Activated CD4-positive, alpha-beta T cell treated with anti-CD3 and anti-CD28 coated beads, Interleukin-10, Interleukin-2, amounts not matched to agents 100 ng/mL and 50 ng/mL, durations not matched to agents 16 hours and 8 hours (primary cell): ENCODE measurements at regions not wholly inside any gene's neighbourhood (a gene's known extent, or its start where the extent isn't known, plus 50 kb on each side); places are given as distances from the start of the nearest gene placed in this dataset.

Experiments
- DNase-seq: peaks from one replicate; pipeline ENCODE4 v3.0.0-alpha.2; 2020

DNA sequence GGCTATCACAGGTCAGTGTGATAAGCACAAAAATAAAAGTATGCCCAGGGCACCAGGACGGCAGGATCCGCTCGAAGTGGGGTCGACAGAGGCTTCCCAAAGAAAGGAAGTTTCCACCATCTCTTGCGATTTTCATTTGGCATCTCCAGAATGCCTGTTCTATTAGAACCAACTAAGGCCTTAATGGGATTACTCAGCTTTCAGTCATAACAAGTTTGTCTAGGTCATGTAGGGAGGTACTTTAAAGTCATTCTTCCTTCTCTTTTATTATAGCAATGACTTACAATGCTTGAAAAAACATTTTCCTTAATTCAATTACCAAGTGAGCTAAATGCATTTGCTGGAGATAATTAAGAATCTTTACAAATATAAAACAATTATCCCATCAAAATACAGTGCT is 83.6 kb upstream of the DIO3 start:
- DNase-seq = no peak

DNA sequence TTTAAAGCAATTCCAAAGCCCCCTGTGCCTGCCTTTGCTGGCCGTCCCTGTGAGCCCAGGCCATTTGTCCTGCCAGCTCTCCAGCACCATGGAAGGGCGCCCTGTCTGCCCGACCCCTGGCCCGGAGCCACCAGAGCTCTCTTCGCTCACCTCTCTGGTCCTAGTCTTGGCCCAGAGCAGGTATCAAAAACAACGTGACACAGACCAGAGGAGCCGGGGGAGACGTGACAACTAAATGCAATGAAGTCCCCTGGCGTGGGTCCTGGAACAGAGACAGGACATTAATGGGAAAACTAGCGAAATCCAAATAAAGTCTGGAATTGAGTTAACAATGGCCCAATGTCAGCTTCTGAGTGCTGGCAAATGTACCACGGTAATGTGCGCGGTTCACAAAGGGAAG is 83.2 kb upstream of the DIO3 start:
- DNase-seq = no peak

DNA sequence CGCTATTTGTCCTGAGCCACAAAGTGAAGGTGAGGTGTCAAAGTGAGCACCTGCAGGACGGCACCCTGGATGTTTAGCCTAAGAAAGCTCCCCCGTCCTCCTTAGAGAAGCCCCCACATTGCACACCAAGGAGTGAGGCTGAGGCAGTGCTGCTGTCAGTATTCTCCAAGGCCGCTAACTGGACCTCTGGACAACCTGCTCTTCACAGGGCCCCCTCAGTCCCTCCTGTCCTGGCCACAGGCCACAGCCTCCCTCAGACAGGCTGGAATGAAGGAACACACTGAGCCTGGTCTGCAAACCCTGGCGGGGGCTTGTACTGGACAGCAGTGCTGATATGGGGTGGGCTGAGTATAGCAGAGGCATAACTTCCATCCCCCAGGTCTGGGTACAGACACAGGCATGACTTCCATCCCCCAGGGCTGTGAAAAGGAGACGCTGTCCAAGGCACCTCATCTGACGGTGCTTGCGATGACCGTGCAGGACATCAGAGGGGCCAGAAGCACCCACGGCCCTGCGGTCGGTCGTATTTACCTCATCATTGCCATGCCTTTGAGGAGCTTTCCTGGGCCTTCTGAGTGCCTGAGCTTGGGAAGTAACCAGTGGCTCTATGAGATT is 82.4 kb upstream of the DIO3 start:
- DNase-seq = no peak

DNA sequence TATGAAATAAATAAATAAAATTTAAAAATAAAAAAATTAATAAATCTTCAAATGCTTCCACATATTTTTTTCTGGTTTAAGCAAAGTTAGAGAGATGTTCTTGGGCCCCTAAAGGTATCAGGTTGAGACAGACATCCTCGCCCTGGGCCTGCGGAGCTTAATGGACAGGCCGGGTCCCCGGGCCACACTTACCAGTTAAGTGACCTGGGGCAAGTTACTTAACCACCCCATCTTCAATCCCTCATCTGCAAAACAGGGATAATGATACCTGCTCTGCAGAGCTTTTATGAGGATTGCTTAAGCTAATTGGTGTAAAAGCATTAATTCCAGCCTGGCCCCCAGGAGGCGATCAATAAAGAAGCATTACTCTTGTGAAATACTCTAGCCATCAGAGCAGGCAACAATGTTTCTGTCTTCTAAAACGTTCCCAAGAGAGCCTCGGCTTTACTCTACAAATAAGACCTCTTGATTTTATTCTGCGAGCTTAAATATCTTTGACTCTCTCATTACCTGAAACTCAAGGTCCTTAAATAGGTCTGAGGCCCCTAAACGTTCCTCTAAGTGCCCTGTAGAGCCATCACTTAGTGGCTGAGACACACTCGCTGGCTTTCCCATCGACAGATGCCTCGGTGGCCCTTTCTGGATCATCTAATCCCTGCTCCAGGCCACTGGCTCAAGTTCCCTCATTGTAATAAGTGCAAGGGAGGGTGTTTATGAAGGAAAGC is 81.1 kb upstream of the DIO3 start:
- DNase-seq = no peak

DNA sequence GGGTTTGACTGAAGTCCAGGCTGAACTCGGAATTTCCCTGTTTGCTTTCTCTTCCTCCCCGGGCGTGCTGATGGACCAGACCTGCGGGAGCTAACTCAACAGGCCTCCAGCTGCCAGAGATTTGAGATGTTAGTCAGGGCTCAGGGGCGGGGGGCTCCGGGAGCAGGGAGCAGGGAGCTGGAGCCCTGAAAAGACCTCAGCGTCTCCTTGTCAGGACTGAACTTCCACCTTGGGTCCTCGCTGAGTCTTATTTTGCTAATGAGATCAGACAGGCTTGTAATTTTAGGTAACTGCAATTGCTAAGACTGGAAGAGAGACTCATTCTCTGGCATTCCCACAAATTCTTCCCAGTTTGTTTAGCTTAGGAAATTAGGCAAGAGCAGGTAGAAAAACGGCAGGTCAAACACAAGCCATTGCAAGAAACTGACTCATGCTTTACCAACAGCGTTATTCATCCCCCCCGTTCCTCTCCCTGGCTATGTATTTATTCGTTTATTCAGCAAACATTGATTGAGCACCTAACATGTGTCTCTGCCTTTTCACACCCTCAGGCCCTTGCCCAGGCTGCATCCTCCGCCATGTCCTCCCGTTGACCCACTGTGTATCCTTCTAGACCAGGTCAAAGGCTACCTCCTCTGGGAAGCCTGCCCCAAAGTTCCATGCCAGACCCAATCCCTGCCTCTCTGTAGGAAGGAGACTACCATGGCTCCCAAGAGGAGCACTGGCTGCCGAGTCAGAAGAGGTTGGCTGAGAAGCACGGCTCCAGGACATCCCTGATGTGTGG is 80.4 kb upstream of the DIO3 start:
- no peak for DNase-seq

DNA sequence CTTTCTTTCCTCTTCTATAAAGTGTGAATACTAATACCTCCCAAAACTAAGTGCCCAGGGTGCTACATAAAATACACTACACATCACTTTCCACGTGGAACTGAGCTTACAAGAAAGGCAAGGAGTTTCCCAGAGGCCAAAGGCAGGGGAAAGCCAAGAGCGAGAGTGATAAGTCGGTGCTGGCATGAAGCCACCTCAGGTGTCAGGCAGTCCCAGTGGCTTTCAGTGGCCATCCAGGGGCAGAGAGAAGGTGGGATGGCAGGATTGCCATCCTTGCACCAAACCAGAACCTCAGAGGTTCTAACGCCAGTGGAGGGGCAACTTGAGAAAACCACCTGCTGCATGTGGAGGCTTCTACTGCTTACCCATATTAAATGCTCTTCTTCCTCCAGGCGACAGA is 79.7 kb upstream of the DIO3 start:
- no peak for DNase-seq

DNA sequence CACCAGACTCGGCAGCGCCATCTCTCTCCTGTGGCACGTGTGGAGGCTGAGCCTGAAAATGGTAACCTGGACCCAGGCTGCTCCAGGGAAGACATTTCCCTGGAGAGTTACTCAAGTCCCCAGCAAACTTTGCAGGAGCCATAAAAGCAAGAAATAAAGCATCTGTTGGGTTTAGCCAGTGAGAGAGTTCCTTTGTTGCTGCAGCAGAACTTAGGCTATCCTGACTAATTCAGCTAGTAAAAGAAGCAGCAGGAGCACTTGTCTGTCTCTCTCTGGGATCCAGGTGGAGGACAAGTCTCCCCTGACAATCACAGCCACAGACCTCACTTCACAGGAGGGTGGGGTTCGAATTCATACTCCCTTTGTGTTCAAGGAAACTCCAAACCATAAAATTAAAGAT is 79.2 kb upstream of the DIO3 start:
- no peak for DNase-seq

DNA sequence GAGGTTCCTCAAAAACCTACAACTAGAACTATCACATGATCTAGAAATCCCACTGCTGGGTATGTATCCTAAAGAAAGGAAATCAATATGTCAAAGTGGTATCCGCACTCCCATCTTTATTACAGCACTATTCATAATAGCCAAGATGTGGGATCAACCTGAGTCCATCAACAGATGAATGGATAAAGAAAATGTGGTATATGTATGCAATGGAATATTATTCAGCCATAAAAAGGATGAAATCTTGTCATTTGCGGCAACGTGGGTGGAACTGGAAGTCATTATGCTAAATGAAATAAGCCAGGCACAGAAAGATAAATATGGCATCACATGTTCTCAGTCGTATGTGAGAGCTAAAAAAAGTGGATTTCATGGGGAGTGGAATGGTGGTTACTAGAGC is 77.5 kb upstream of the DIO3 start:
- DNase-seq = no peak

DNA sequence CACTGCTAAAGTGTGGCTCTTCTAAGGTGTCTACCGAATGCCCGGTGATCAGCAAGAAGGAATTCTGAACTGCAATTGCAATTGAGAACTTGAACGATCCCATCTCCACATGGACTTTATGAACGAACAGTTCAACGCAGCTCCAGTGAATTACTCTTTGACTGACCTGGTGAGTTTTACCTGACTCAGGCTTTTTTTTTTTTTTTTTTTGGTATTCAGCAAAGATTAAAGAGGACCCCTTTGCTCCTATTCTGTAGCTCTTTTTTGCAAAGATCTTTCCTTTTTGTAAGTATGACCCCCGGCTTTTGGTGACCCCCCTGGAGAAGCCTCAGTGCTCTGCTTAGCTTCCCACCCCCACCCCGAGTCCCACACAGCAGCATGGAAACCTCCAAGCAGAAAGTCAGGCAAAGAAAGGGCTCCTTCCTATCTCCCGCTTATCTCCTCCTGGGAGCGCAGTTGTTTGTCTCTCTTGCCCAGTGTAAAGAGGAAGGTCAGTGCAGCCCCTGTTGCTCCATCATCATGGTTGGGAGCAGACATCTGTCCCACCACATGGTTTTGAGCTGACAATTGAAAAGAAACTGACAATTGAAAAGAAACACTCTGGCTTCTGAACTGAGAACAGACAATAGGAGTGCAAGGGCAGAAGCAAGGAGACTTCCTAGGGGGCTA is 72.1 kb upstream of the DIO3 start:
- DNase-seq = no peak

DNA sequence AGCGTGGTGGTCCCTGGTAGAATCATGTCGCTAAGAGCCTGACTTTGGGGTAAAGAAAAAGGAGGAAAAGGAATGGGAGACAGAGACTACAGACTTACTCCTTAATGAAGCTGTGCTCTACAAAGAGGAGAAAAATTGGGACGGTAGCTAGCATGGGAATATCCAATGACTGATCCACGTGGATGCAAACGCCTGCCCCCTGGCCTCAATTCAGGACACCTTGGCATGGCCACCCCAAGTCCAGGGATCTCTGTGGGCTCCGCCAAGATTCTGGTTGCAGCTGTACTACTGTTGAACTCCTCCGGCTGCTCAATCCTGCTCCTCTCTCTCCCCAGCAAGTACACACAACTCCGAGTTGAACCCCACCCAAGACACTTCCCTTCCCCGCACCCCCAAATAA is 70.5 kb upstream of the DIO3 start:
- DNase-seq = no peak

DNA sequence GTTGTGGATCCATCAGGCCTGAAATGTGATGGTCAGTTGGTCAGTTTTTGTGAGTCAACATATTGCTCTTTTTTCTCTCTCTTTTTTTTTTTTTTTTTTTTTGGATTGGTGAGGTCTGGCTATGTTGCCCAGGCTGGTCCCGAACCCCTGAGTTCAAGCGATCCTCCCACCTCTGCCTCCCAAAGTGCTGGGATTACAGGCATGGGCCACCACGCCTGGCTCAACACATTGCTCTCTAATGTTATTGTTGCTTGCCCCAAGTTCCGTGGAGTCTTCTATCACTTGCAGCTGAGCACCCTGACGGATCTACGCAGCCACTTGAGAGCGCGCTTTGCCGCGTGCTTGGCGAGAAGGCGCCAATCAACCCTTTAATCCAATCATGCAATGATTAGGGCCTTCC is 69.5 kb upstream of the DIO3 start:
- no peak for DNase-seq

DNA sequence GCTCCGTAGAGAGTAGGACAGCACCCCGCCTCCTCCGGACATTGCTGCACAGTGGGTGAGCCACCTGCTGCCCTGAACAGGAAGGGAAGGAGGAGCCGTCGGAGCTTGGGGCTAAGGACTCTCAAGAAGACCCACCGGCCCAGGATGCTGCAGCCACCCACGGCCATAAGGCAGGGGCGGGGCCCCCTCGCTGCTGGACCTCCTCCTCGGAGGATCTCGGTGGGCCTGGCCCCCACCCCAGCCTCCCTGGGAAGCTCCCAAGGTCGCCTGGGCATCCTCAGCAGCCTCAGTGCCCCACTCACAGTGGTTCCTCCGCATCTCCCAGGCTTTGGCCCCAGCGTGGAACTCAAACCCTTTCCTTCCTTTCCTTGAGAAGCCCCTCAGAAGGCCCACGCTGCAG is 68.6 kb upstream of the DIO3 start:
- DNase-seq = no peak

DNA sequence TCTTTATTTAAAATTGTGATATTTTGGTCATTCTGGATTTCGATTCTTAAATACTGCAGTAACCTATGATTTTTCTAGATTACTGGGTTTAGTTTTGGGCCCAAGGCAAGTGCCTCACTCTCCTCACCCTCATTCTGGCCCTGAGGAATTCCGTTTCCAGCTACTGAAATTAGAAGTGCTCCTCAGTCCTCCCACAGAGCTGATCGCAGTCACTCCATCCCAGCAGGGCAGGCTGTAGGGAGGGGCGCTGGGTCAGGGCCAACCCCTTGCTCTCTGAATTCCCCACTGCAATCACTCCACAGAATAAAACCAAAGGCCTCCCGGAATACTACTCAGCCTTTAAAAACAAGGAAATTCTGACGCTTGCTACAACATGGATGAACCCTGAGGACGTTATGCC is 66.5 kb upstream of the DIO3 start:
- no peak for DNase-seq

DNA sequence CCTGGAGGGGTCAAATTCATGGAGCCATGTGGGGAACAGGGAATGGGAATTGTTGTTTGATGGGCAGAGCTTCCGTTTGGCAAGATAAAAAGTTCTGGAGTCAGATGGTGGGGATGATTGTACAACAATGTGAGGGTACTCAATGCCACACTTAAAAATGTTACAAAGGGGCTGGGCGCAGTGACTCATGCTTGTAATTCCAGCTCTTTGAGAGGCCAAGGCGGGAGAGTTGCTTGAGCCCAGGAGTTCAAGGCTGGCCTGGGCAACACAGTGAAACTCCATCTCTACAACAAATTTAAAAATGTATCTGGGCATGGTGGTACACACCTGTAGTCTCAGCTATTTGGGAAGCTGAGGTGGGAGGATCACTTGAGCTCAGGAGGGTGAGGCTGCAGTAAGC is 66.0 kb upstream of the DIO3 start:
- DNase-seq = no peak

DNA sequence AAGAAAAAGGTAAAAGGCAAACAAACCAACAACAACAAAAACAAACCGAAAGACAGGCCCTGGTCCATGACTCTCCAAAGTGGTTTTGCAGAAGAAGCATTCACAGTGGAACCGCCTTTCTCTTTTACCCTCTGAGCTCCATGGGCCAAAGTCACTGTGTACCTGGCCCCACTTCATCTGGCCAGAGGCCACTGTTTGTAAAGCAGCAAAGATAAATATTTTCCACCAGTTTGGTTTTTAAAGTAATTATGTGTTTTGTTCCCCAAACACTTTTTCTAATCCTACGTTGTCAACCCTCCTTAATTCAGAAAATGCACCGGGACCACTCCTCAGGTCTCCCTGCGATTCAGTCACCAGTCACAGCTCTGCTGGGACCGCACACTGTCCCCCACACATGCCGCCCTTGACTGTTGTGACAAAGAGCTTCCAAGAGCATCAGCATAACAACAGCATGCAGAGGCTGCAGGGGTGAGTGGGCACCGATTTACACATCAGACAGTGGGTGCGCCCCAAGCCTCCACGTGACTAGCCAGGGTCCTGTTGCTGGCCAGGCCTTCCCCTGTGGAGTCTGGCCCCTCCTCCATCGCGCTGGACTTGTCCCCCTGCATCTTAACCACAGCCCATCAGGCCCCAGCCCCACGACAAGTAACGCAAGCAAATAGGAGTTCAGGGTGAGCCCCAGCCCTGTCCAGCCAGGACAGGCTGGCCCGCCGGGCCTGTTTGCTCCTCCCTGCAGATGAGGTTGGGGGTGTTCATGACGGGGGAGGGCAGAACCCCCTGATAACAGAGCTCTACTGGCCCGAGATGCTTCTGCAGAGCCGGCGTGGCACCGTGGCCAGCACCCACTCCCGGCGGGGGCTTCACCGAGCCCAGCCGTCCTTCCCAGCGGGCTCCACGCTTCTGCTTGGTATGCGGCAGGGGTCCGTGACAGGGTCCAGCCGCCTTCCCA is 65.2 kb upstream of the DIO3 start:
- no peak for DNase-seq

DNA sequence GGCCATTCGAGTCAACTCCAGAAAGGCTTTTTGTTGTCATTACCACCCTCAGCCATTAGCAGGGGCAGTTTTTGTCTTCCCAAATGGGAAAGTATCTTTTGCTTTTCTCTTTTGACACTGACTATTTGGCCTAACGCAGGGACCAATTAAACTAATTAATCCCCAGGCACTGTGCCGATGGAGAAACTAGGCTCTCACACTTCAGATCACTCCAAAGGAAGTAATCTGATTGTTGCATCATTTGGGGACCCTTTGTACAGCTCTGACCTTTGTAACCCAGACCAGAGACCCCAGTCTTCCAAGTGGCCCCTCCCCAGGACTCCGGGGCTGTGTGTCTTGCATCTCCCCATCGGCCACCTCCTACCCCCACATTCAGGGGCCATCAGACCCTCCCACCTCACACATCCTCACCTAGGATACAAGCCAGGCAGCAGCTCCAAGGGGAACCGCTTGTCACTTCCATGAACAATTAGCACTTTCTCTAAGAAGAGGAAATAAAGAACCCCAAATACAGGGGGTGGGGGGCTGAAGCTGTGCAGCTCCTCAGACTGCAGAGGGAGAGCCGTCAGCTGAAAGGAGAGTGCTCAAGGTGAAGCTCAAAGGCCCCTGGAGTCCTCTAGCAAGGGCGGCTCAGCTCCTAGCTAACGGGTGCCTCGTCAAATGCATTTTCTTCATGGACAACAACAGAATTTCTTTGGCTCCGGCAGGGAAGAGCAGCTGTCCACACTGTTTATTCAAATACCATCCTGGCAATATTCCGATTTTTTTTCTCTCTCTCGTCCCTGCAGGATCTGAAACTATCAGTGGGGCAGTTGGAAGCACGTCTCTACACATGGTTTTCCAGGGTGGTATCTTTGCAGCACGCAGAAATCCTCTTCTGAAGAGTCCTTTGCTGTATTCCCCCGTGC is 64.3 kb upstream of the DIO3 start:
- no peak for DNase-seq

DNA sequence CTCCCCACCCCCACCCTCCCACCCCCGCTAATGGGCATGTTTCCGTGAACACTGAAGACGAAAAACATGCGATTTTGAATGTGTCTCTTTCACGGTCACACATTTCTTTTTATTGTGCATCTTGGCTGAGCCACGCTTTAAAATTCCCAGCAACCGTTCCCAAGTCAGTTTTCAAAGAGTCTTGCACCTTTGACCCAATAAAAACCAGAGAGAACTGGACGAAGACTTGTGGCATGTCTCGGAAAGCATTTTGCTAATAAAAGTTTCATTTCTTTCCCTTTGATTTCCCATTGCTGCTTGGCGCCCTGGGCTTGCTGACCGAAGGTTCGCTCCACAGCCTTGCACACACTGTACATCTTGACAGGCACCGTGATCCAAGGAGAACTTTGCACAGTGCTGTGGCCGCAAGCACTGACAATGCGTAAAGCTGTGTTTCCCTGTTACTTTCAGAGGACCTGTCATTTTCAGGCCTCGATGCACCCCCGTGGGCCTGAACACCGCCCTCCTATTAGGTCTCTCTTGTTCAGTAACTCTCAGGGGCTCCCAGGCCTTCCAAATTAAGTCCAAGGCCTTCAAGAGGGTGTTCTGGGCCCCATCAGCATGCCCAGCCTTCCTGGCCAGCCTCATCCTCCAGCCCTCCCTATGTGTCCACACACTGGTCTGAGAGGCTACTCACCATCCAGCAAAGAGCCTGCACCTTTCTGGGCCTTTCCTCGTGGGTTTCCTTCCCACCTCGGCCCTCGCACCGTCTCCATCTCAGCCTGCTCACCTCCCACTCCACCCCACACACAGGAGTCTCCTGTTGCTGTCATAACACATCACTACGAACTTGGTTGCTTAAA is 63.4 kb upstream of the DIO3 start:
- no peak for DNase-seq

DNA sequence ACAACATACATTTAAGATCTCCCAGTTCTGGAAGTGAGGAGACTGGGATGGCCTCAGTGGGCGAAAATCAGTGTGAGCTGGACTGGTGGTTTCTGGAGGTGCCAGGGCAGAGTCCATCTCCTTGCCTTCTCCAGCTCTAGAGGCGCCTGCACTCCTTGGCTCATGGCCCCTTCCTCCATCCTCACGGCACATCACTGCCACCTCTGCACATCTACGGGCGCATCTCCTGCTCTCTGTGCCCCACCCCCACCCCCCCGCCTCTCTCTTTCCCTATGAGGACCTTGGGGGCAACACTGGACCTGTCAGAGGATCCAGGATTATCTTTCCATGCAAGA is 62.8 kb upstream of the DIO3 start:
- no peak for DNase-seq

DNA sequence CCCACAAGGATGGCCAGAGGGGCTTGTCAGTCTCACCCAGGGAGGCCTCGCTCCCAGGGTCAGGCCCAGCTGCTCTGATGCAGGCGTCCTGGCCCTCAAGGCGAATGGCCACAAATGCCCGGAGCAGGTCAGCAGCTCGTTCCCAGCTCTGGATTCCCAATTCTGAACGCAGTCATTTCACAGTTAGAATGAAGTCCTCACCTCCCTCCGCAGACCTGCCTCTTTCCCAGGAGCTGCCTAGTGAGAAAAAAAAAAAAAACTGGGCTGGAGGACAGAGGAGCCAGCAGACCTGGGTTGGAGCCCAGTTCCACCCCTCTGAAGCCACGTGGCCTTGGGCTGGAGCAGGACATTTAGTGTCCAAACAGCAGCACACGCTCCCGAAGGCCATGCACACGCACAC is 62.2 kb upstream of the DIO3 start:
- DNase-seq = no peak

DNA sequence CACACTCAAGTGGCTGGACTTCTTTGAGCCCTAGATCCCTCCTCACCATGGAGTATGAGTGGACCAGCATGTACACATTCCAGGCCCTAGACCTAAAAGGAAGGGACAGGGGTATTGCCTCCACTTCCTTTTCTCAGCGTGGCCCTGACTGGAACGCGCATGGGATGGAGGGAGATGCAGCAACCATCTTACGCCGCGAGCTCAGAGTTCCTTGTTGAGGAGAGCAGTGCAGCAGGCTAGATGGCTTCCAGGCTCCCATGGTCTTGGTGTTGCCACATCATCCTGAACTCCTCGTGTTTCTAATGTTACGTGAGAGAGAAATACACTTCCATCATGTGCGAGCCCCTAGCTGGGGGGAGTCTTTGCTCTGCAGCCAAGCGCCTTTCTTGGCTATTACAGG is 61.8 kb upstream of the DIO3 start:
- DNase-seq = no peak

DNA sequence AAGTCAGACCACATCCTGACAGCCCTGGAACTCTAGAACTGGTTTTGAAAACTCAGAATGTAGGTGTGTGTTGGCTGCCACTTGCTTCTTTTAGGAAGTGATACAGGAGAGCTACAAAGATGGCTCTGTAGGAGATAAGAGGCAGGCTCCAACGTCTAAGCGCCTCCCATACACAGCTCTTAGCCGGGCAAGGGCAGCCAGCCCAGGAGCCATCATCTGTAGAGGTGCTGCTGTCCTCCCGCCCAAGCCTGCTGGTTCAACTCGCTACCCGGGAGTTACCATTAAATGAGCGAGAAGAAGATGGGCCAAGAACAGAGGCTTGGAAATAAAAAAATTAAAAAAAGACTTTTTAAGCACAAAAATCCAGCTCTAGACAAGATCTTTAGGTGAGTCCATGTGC is 61.2 kb upstream of the DIO3 start:
- no peak for DNase-seq
